NCI-H1417 treated with DMSO at 0.1 percent for 48 hours (cell line): ENCODE measurements at regions not wholly inside any gene's neighbourhood (a gene's known extent, or its start where the extent isn't known, plus 50 kb on each side); places are given as distances from the start of the nearest gene placed in this dataset.

Experiments used
- DNase-seq: peaks from one replicate; lab custom pipeline; 2025; lab: John Stamatoyannopoulos, UW

DNA sequence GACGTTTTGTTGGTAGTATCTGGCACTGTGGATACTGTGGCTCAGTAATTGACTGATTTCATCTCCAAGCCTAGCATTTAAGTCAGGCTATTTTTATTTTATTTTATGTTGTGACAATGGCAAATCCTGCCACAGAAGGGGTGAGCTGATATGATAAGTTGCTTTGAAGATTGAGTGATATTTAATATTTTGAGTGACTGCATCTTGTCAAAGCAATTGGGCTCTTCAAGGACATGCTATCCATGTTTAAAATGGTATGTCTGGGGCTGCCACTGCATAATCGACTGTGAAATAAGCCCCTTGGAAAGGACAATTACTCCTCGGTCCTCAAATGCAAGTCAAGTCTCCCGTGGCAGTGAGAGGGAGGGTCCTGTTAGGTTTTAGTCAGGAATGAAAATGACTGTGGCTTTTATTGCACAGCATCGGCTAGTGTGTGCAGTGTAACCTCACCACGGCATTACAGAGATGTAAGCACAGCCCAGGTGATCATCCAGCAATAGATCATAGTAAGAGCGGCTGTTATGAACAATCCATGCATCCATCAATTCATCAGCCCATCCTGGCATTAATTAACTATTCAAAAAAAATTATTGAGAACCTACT lies 178.2 kb downstream of the GBA3 start:
- DNase-seq, result no peak

- DNase-seq, result no peak
Measured at GRCh38 chr4:22869235-22869634, 176.5 kb downstream of the GBA3 start.
